GM21515 (cell line): ENCODE measurements at regions not wholly inside any gene's neighbourhood (a gene's known extent, or its start where the extent isn't known, plus 50 kb on each side); places are given as distances from the start of the nearest gene placed in this dataset.
A peak's percentile ranks its signal among the peaks of the same experiment; 100 is the strongest.
"Not testable (repeated sequence)": the region's sequence is repeated elsewhere in the genome, so short reads cannot be mapped to it uniquely, and the experiment has no call there.

Experiments
- ATAC-seq: cut with Tn5 transposase; IDR thresholded peaks from one replicate; pipeline ENCODE4 v1.9.1; 2021; ENCODE audit not compliant: unreplicated experiment

- ATAC-seq: no peak
Observed at GRCh38 chr5:18395126-18396110, 761.2 kb downstream of the TAF11L14 start.

GRCh38 chr5:18397371-18397770 is 763.1 kb downstream of the TAF11L14 start:
- no peak for ATAC-seq

GRCh38 chr5:18397891-18398290 is 763.6 kb downstream of the TAF11L14 start:
- no peak for ATAC-seq

- not testable (repeated sequence) for ATAC-seq
Observed at GRCh38 chr5:18399461-18400327, 765.4 kb downstream of the TAF11L14 start.

GRCh38 chr5:18403141-18403540 is 768.9 kb downstream of the TAF11L14 start:
- no peak for ATAC-seq

GRCh38 chr5:18403941-18404438 is 769.7 kb downstream of the TAF11L14 start:
- ATAC-seq: no peak

- no peak for ATAC-seq
Observed at GRCh38 chr5:18420711-18421110, 786.5 kb downstream of the TAF11L14 start.

GRCh38 chr5:18433336-18433735 is 799.1 kb downstream of the TAF11L14 start:
- no peak for ATAC-seq

GRCh38 chr5:18438126-18438525 is 803.9 kb downstream of the TAF11L14 start:
- ATAC-seq: no peak

GRCh38 chr5:18455521-18455920 is 821.3 kb downstream of the TAF11L14 start:
- no peak for ATAC-seq

GRCh38 chr5:18457255-18457654 is 823.0 kb downstream of the TAF11L14 start:
- no peak for ATAC-seq

GRCh38 chr5:18461766-18462165 is 827.5 kb downstream of the TAF11L14 start:
- no peak for ATAC-seq

- peak; percentile 85 for ATAC-seq
Observed at GRCh38 chr5:18465833-18466681, 831.8 kb downstream of the TAF11L14 start.

- no peak for ATAC-seq
Observed at GRCh38 chr5:18466731-18467130, 832.5 kb downstream of the TAF11L14 start.

- ATAC-seq: not testable (repeated sequence)
Observed at GRCh38 chr5:18471791-18472190, 837.5 kb downstream of the TAF11L14 start.

- ATAC-seq: no peak
Observed at GRCh38 chr5:18483451-18483850, 849.2 kb downstream of the TAF11L14 start.

GRCh38 chr5:18487928-18488480 is 853.7 kb downstream of the TAF11L14 start:
- no peak for ATAC-seq

- no peak for ATAC-seq
Observed at GRCh38 chr5:18489703-18490102, 855.4 kb downstream of the TAF11L14 start.

- ATAC-seq: no peak
Observed at GRCh38 chr5:18491349-18491748, 857.1 kb downstream of the TAF11L14 start.

GRCh38 chr5:18495157-18495556 is 860.9 kb downstream of the TAF11L14 start:
- no peak for ATAC-seq
